RWPE1 (cell line): ENCODE measurements at regions not wholly inside any gene's neighbourhood (a gene's known extent, or its start where the extent isn't known, plus 50 kb on each side); places are given as distances from the start of the nearest gene placed in this dataset.

Source experiments
- CTCF ChIA-PET: fragments of 350-600 bp; sonication (Branson Sonifier 250); formaldehyde crosslinking; extraction: SDS; loops from one replicate; lab custom pipeline; 2021; lab: Yijun Ruan, JAX
- POLR2A ChIA-PET: fragments of 400-600 bp; formaldehyde crosslinking; extraction: SDS; loops from one replicate; lab custom pipeline; 2020; ENCODE audit warnings: antibody characterized with exemption; ENCODE audit not compliant: low non-redundant PET; lab: Yijun Ruan, JAX
- DNase-seq: peaks from one replicate; pipeline ENCODE4 v3.0.0; 2012; ENCODE audit warnings: low spot score
- H3K27ac ChIP-seq: fragments of 450-650 bp; 2 replicates; pipeline ENCODE4 v1.5.1; 2017
- TF ChIP-seq, protein P1 (sequence below): fragments of 450-650 bp; conservative IDR thresholded peaks from 2 replicates; pipeline ENCODE4 v1.5.1; 2017; ENCODE audit warnings: low read depth, mild to moderate bottlenecking

DNA sequence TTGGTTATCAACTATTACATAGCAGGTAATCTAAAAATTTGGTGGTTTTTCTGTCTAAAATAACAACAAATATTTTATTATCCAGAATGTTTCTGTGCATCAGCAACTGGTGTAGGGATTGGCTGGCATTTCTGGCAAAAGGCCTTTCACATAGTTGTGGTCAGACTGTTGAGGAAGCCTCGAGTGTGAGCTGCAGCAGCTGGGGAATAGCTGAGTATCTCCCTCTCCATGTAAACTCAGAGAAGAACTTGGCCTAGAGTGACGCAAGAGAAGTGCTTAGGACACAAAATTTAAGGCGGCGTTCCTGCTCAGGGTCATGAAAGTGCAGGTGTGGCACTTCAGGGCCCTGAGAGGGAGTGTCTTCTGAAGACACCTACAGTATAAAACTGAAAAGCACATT lies 558.9 kb downstream of the SPOCK3 start:
- no peak overlapping the region for H3K27ac ChIP-seq
- TF ChIP-seq, protein P1, sequence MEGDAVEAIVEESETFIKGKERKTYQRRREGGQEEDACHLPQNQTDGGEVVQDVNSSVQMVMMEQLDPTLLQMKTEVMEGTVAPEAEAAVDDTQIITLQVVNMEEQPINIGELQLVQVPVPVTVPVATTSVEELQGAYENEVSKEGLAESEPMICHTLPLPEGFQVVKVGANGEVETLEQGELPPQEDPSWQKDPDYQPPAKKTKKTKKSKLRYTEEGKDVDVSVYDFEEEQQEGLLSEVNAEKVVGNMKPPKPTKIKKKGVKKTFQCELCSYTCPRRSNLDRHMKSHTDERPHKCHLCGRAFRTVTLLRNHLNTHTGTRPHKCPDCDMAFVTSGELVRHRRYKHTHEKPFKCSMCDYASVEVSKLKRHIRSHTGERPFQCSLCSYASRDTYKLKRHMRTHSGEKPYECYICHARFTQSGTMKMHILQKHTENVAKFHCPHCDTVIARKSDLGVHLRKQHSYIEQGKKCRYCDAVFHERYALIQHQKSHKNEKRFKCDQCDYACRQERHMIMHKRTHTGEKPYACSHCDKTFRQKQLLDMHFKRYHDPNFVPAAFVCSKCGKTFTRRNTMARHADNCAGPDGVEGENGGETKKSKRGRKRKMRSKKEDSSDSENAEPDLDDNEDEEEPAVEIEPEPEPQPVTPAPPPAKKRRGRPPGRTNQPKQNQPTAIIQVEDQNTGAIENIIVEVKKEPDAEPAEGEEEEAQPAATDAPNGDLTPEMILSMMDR = no peak
- POLR2A ChIA-PET = no interaction called here
- CTCF ChIA-PET = interaction anchor here (0.6 kb wide), 1 partner anchor 361 kb away, joined by 4 read pairs; no protein-coding TSS in a partner anchor
- DNase-seq = peak; percentile 20

DNA sequence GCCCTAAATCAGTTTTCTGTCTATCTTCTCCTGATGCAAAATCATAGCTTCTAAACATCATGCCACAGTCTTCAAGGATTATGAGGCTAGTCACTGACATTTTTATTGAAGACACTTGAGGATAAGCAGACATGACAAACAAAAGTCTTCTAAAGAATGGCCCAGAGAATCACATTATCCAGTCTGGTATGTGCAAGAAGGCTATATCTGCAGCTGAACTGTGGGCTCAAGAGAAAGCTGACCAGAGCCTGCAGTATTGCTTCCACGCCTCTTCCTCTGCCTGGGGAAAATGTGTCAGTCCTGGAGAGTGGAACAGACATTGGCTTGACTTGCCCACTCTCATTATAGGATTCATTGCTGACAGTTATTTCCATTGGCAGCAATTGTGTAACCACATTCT lies 553.5 kb downstream of the SPOCK3 start:
- POLR2A ChIA-PET = no interaction called here
- CTCF ChIA-PET = no interaction called here
- DNase-seq = no peak
- no peak overlapping the region for H3K27ac ChIP-seq
- TF ChIP-seq, protein P1 = no peak

DNA sequence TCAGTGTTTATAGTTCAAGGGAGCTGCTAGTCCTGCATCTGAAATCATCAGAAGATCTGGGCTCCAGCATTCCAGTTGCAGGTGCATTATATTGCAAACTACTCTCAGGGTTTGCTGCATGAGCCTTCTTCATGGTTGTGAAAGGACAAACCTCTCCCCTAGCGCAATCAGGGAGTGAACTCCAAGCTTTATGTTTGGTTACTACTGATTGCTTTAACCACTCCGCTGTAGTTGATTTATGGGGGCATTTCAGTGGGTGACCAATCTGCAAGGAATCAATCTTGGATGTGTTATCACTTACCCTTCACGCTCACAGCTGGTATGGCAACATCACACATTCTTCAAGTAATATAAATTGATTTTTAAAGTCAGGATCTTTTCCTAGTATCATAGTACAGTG lies 552.1 kb downstream of the SPOCK3 start:
- TF ChIP-seq, protein P1 = no peak
- no peak overlapping the region for H3K27ac ChIP-seq
- no peak for DNase-seq
- ChIA-PET POLR2A (no interaction called here), CTCF (no interaction called here)
